Smooth muscle cell (in vitro differentiated cells): ENCODE measurements at regions not wholly inside any gene's neighbourhood (a gene's known extent, or its start where the extent isn't known, plus 50 kb on each side); places are given as distances from the start of the nearest gene placed in this dataset.

ENCODE experiments used
- DNase-seq: peaks from one replicate; lab custom pipeline; 2025; ENCODE audit not compliant: unreplicated experiment; lab: John Stamatoyannopoulos, UW
- H2AFZ ChIP-seq: fragments of 200-600 bp; sonication (generic); 2 replicates; pipeline ENCODE4 v1.6.0; 2016; ENCODE audit warnings: antibody characterized with exemption, low read depth, mild to moderate bottlenecking
- H3F3A ChIP-seq: fragments of 200-600 bp; sonication (generic); 2 replicates; pipeline ENCODE4 v1.6.0; 2017; ENCODE audit warnings: antibody characterized with exemption, low read depth
- H3K27ac ChIP-seq: fragments of 200-600 bp; sonication (generic); 2 replicates; pipeline ENCODE4 v1.5.1; 2016; ENCODE audit warnings: low read depth, mild to moderate bottlenecking
- H3K27me3 ChIP-seq: fragments of 200-600 bp; sonication (generic); 2 replicates; pipeline ENCODE4 v1.6.1; 2016; ENCODE audit warnings: low read depth, mild to moderate bottlenecking
- H3K36me3 ChIP-seq: fragments of 200-600 bp; sonication (generic); 2 replicates; pipeline ENCODE4 v1.5.1; 2016; ENCODE audit warnings: low read depth
- H3K4me1 ChIP-seq: fragments of 200-600 bp; sonication (generic); 2 replicates; pipeline ENCODE4 v1.5.1; 2016; ENCODE audit warnings: low read depth
- H3K4me2 ChIP-seq: fragments of 200-600 bp; sonication (generic); 2 replicates; pipeline ENCODE4 v1.6.0; 2016; ENCODE audit warnings: mild to moderate bottlenecking
- H3K4me3 ChIP-seq: fragments of 200-600 bp; sonication (generic); 2 replicates; pipeline ENCODE4 v1.5.1; 2016; ENCODE audit warnings: mild to moderate bottlenecking
- H3K79me2 ChIP-seq: fragments of 200-600 bp; sonication (generic); 2 replicates; pipeline ENCODE4 v1.6.0; 2016; ENCODE audit warnings: low read depth, mild to moderate bottlenecking
- H3K9ac ChIP-seq: fragments of 200-600 bp; sonication (generic); 2 replicates; pipeline ENCODE4 v1.6.0; 2016; ENCODE audit warnings: low read depth
- H3K9me3 ChIP-seq: fragments of 200-600 bp; sonication (generic); replicated peaks from 2 replicates; pipeline ENCODE4 v1.5.1; 2016; ENCODE audit warnings: low read depth
- H4K20me1 ChIP-seq: fragments of 200-600 bp; sonication (generic); 2 replicates; pipeline ENCODE4 v1.6.0; 2016; ENCODE audit warnings: low read depth
- CTCF ChIP-seq: fragments of 200-600 bp; sonication (generic); IDR thresholded peaks from 2 replicates; pipeline ENCODE4 v1.5.1; 2017; ENCODE audit warnings: borderline replicate concordance, mild to moderate bottlenecking, antibody characterized with exemption; ENCODE audit not compliant: insufficient read depth, poor library complexity, severe bottlenecking
- WGBS: methylation state at CpG from one replicate; pipeline ENCODE4 v1.1.7; 2016; ENCODE audit warnings: low lambda C conversion rate; 5-methylcytosine and 5-hydroxymethylcytosine counted together

GRCh38 chr4:38306482-38307071 lies 346.4 kb downstream of the PTTG2 start:
- TF ChIP-seq CTCF: no peak
- no peaks in the 10 kb centered on the region for H3K36me3 ChIP-seq
- WGBS: 60% methylated on average over 3 of the region's 3 CpGs
- no peaks in the 10 kb centered on the region for H3K4me1 ChIP-seq
- no peaks in the 10 kb centered on the region for H3F3A ChIP-seq
- no peaks in the 10 kb centered on the region for H3K27me3 ChIP-seq
- no peak overlapping the region for H2AFZ ChIP-seq
- H3K4me2 ChIP-seq: no peak overlapping the region
- H4K20me1 ChIP-seq: no peaks in the 10 kb centered on the region
- H3K79me2 ChIP-seq: no peaks in the 10 kb centered on the region
- H3K9me3 ChIP-seq: no peaks in the 10 kb centered on the region
- H3K27ac ChIP-seq: no peak overlapping the region
- DNase-seq: no peak
- no peak overlapping the region for H3K4me3 ChIP-seq
- no peak overlapping the region for H3K9ac ChIP-seq

- TF ChIP-seq CTCF: no peak
- H3F3A ChIP-seq: no peaks in the 10 kb centered on the region
- 23% methylated on average over 5 of the region's 5 CpGs for WGBS
- no peaks in the 10 kb centered on the region for H3K36me3 ChIP-seq
- DNase-seq: no peak
- no peaks in the 10 kb centered on the region for H3K9me3 ChIP-seq
- no peaks in the 10 kb centered on the region for H3K27me3 ChIP-seq
- H3K9ac ChIP-seq: peak overlapping the region; percentile 32
- no peaks in the 10 kb centered on the region for H3K79me2 ChIP-seq
- H3K4me1 ChIP-seq: no peaks in the 10 kb centered on the region
- H4K20me1 ChIP-seq: no peaks in the 10 kb centered on the region
- H3K27ac ChIP-seq: peak overlapping the region; percentile 67
- H2AFZ ChIP-seq: peak overlapping the region; percentile 45
- no peak overlapping the region for H3K4me3 ChIP-seq
- peak overlapping the region; percentile 25 for H3K4me2 ChIP-seq
These were observed 348.6 kb downstream of the PTTG2 start for GRCh38 chr4:38308728-38309311.

- H4K20me1 ChIP-seq: no peaks in the 10 kb centered on the region
- 97% methylated on average over 1 of the region's 1 CpG for WGBS
- H3K4me1 ChIP-seq: no peaks in the 10 kb centered on the region
- H3K27me3 ChIP-seq: no peaks in the 10 kb centered on the region
- H3K9ac ChIP-seq: no peak overlapping the region
- H3F3A ChIP-seq: no peaks in the 10 kb centered on the region
- TF ChIP-seq CTCF: no peak
- H3K27ac ChIP-seq: peak overlapping the region; percentile 67
- no peak overlapping the region for H2AFZ ChIP-seq
- H3K4me3 ChIP-seq: no peak overlapping the region
- DNase-seq: no peak
- no peaks in the 10 kb centered on the region for H3K36me3 ChIP-seq
- no peaks in the 10 kb centered on the region for H3K79me2 ChIP-seq
- H3K9me3 ChIP-seq: no peaks in the 10 kb centered on the region
- peak overlapping the region; percentile 25 for H3K4me2 ChIP-seq
These were observed 349.3 kb downstream of the PTTG2 start for GRCh38 chr4:38309471-38309870.

GRCh38 chr4:38310446-38311043 lies 350.3 kb downstream of the PTTG2 start:
- no peak overlapping the region for H3K4me2 ChIP-seq
- no peak for DNase-seq
- H3K27me3 ChIP-seq: no peaks in the 10 kb centered on the region
- H3K4me1 ChIP-seq: no peaks in the 10 kb centered on the region
- H3K79me2 ChIP-seq: no peaks in the 10 kb centered on the region
- WGBS: 62% methylated on average over 4 of the region's 4 CpGs
- no peaks in the 10 kb centered on the region for H4K20me1 ChIP-seq
- H2AFZ ChIP-seq: no peak overlapping the region
- H3K36me3 ChIP-seq: no peaks in the 10 kb centered on the region
- H3K27ac ChIP-seq: no peak overlapping the region
- no peak overlapping the region for H3K9ac ChIP-seq
- H3K4me3 ChIP-seq: no peak overlapping the region
- no peaks in the 10 kb centered on the region for H3K9me3 ChIP-seq
- no peaks in the 10 kb centered on the region for H3F3A ChIP-seq
- no peak for TF ChIP-seq CTCF
